K562 (cell line): ENCODE measurements at regions not wholly inside any gene's neighbourhood (a gene's known extent, or its start where the extent isn't known, plus 50 kb on each side); places are given as distances from the start of the nearest gene placed in this dataset.

Experiments used
- ATAC-seq: fragments of 200-7000 bp; cut with Tn5 transposase; 3 replicates; pipeline ENCODE4 v1.9.1; 2020; ENCODE audit warnings: moderate library complexity
- BruUV-seq: library from RNA; stranded (reverse); fragments of 400-500 nt; replicated peaks from 2 replicates; lab custom pipeline; 2021; lab: Mats Ljungman, UMichigan
- CTCF ChIA-PET: fragments of 300-600 bp; formaldehyde crosslinking; extraction: SDS; loops from one replicate; lab custom pipeline; 2021; ENCODE audit warnings: low intra/inter-chr PET ratio; lab: Yijun Ruan, JAX
- POLR2A ChIA-PET: fragments of 300-600, 350-650 bp; sonication (Branson Sonifier 250); formaldehyde crosslinking; extraction: SDS; loops from one replicate; lab custom pipeline; 2021; ENCODE audit warnings: antibody characterized with exemption, inconsistent platforms; lab: Yijun Ruan, JAX
- DNase-seq, 4 experiments: peaks; one replicate each; pipeline versions ENCODE4 v3.0.0 to v3.0.0-alpha.2; 2011 to 2018; ENCODE audit warnings: low spot score in 3 of 4, mixed read lengths in 3 of 4; ENCODE audit errors: extremely low read depth in 1 of 4
- FAIRE-seq: peaks from 2 replicates; lab custom pipeline; 2011; peaks lifted over from hg19 to GRCh38; lab: Jason Lieb, UNC
- H2AFZ ChIP-seq: 2 replicates; pipeline ENCODE4 v1.6.0; 2011; ENCODE audit warnings: low read depth, low read length, control low read depth, inconsistent platforms
- H3K27ac ChIP-seq: fragments of 200-600 bp; 3 replicates; pipeline ENCODE4 v1.8.0; 2011; ENCODE audit warnings: low read depth, mild to moderate bottlenecking, control low read depth, inconsistent platforms, low read length, moderate library complexity, mixed read lengths; ENCODE audit errors: extremely low read depth
- H3K27me3 ChIP-seq, 2 experiments: fragments of 300-600 bp in 1 of 2; 2 replicates in 1 of 2; 3 replicates in 1 of 2; pipeline versions ENCODE4 v1.6.0 to v1.8.0; 2011; ENCODE audit warnings: inconsistent platforms in 2 of 2, low read length in 2 of 2, mild to moderate bottlenecking in 1 of 2, mixed read lengths in 1 of 2, moderate library complexity in 1 of 2; ENCODE audit not compliant: control insufficient read depth in 2 of 2, insufficient read depth in 2 of 2
- H3K36me3 ChIP-seq: fragments of 300-600 bp; 3 replicates; pipeline ENCODE4 v1.8.0; 2011; ENCODE audit warnings: mild to moderate bottlenecking, low read length, inconsistent platforms; ENCODE audit not compliant: control insufficient read depth, insufficient read depth
- H3K4me1 ChIP-seq, 2 experiments: fragments of 200-600 bp in 1 of 2; replicated peaks in 1 of 2; 2 replicates in 1 of 2; 3 replicates in 1 of 2; pipeline versions ENCODE4 v1.5.1 to v1.8.0; 2011; ENCODE audit warnings: inconsistent platforms in 2 of 2, low read length in 2 of 2, mild to moderate bottlenecking in 1 of 2, mixed read lengths in 1 of 2, moderate library complexity in 1 of 2; ENCODE audit not compliant: control insufficient read depth in 2 of 2, insufficient read depth in 2 of 2
- H3K4me2 ChIP-seq: 2 replicates; pipeline ENCODE4 v1.6.1; 2011; ENCODE audit warnings: low read length, control low read depth, inconsistent platforms, mixed read lengths; ENCODE audit not compliant: insufficient read depth
- H3K4me3 ChIP-seq: fragments of 200-600 bp; sonication (generic), shearing (Covaris generic); 2 replicates; pipeline ENCODE4 v1.5.1; 2016; ENCODE audit warnings: control low read depth, inconsistent platforms
- H3K79me2 ChIP-seq: fragments of 200-600 bp; 3 replicates; pipeline ENCODE4 v1.8.0; 2011; ENCODE audit warnings: low read length, inconsistent platforms; ENCODE audit not compliant: control insufficient read depth, insufficient read depth
- H3K9ac ChIP-seq, 2 experiments: 2 replicates each; pipeline versions ENCODE4 v1.6.0 to v1.6.1; 2011; ENCODE audit warnings: low read depth in 2 of 2, low read length in 2 of 2, control low read depth in 1 of 2, inconsistent platforms in 1 of 2, mild to moderate bottlenecking in 1 of 2, mixed read lengths in 1 of 2; ENCODE audit not compliant: insufficient read depth in 1 of 2
- H3K9me1 ChIP-seq: one replicate; pipeline ENCODE4 v1.6.0; 2011; ENCODE audit warnings: inconsistent platforms, mild to moderate bottlenecking, low read length, moderate library complexity; ENCODE audit not compliant: control insufficient read depth, insufficient read depth
- H3K9me3 ChIP-seq: replicated peaks from 2 replicates; pipeline ENCODE4 v1.5.1; 2011; ENCODE audit warnings: low read depth, low read length, inconsistent platforms; ENCODE audit not compliant: control insufficient read depth, insufficient read depth
- H4K20me1 ChIP-seq: replicated peaks from 2 replicates; pipeline ENCODE4 v1.6.1; 2011; ENCODE audit warnings: low read length, inconsistent platforms, mixed read lengths; ENCODE audit not compliant: control insufficient read depth, insufficient read depth
- ATF2 ChIP-seq: sonication (generic); formaldehyde crosslinking; IDR thresholded peaks from 2 replicates; pipeline ENCODE4 v1.8.1; 2022; ENCODE audit warnings: missing genetic modification reagents
- ATF7 ChIP-seq: fragments of 450-650 bp; IDR thresholded peaks from 2 replicates; pipeline ENCODE4 v1.7.1; 2014; ENCODE audit warnings: mild to moderate bottlenecking, moderate library complexity
- BRD4 ChIP-seq: fragments of 200-600 bp; sonication (generic); IDR thresholded peaks from 2 replicates; pipeline ENCODE4 v1.6.1; 2017; ENCODE audit warnings: inconsistent platforms
- C11orf30 ChIP-seq: fragments of 450-650 bp; IDR thresholded peaks from 2 replicates; pipeline ENCODE4 v1.6.1; 2016; ENCODE audit warnings: low read depth, mild to moderate bottlenecking
- DMBX1 ChIP-seq: fragments of 250-450 bp; sonication (Bioruptor Pico); IDR thresholded peaks from 2 replicates; pipeline ENCODE4 v1.8.0; 2022; ENCODE audit warnings: inconsistent platforms, mild to moderate bottlenecking, moderate library complexity, borderline replicate concordance
- ESRRA ChIP-seq: fragments of 450-650 bp; IDR thresholded peaks from 2 replicates; pipeline ENCODE4 v1.6.1; 2014; ENCODE audit warnings: low read depth, mild to moderate bottlenecking, moderate library complexity, borderline replicate concordance
- HIVEP1 ChIP-seq: fragments of 250-450 bp; sonication (Bioruptor Pico); IDR thresholded peaks from 2 replicates; pipeline ENCODE4 v1.4.0; 2020; ENCODE audit warnings: mild to moderate bottlenecking
- PYGO2 ChIP-seq: fragments of 450-650 bp; IDR thresholded peaks from 2 replicates; pipeline ENCODE4 v1.6.1; 2016; ENCODE audit warnings: mild to moderate bottlenecking, missing genetic modification characterization, moderate library complexity, missing compliant biosample characterization
- SPI1 ChIP-seq: IDR thresholded peaks from 2 replicates; pipeline ENCODE4 v1.6.1; 2011; ENCODE audit warnings: low read depth, low read length, control low read depth, borderline replicate concordance
- SRSF3 ChIP-seq: fragments of 200-400 bp; formaldehyde crosslinking; IDR thresholded peaks from 2 replicates; pipeline ENCODE4 v1.6.1; 2016; ENCODE audit warnings: mild to moderate bottlenecking, low read length, moderate library complexity; ENCODE audit not compliant: insufficient read depth
- TCF15 ChIP-seq: fragments of 250-450 bp; sonication (Bioruptor Pico); IDR thresholded peaks from 2 replicates; pipeline ENCODE4 v1.8.0; 2022; ENCODE audit warnings: moderate library complexity, mild to moderate bottlenecking, inconsistent platforms
- ZKSCAN1 ChIP-seq: fragments of 150-350 bp; IDR thresholded peaks from 2 replicates; pipeline ENCODE4 v1.6.1; 2016; ENCODE audit warnings: low read depth, low read length
- ZNF41 ChIP-seq: fragments of 250-450 bp; sonication (Bioruptor Pico); conservative IDR thresholded peaks from 2 replicates; pipeline ENCODE4 v1.4.0; 2020; ENCODE audit warnings: mild to moderate bottlenecking
- ZNF561 ChIP-seq: fragments of 450-650 bp; formaldehyde crosslinking; conservative IDR thresholded peaks from 2 replicates; pipeline ENCODE4 v1.4.0; 2020; ENCODE audit warnings: mild to moderate bottlenecking, moderate library complexity
- WGBS: fragments of 100-300 bp; shearing (Covaris generic); methylation state at CpG from one replicate; pipeline ENCODE4 v1.1.6; 2016; ENCODE audit warnings: low coverage, mixed read lengths; ENCODE audit not compliant: insufficient coverage; ENCODE audit errors: missing lambda C conversion rate; 5-methylcytosine and 5-hydroxymethylcytosine counted together
- in situ Hi-C: fragments of 300-500 bp; cut with MboI; formaldehyde crosslinking; loops from 4 replicates; pipeline ENCODE4 v1.15.0; 2018; ENCODE audit warnings: inconsistent platforms, mixed read lengths
- intact Hi-C: fragments of 100-400 bp; cut with micrococcal nuclease; formaldehyde crosslinking; loops from 2 replicates; pipeline ENCODE4 v1.14.2; 2022
- TF ChIP-seq, protein P1 (sequence below): fragments of 250-450 bp; sonication (Bioruptor Pico); IDR thresholded peaks from 2 replicates; pipeline ENCODE4 v1.8.0; 2021; ENCODE audit warnings: moderate library complexity, mild to moderate bottlenecking, inconsistent platforms
- TF ChIP-seq, protein P2 (sequence below): IDR thresholded peaks from 3 replicates; pipeline ENCODE4 v1.6.1; 2011; ENCODE audit warnings: borderline replicate concordance, mild to moderate bottlenecking; ENCODE audit not compliant: insufficient read length, insufficient read depth
- TF ChIP-seq, protein P3 (sequence below): sonication (generic); formaldehyde crosslinking; IDR thresholded peaks from 2 replicates; pipeline ENCODE4 v1.8.1; 2022; ENCODE audit warnings: missing genetic modification reagents

- TF ChIP-seq ATF2 (CRISPR knock-in tag) (no peak), DMBX1 (CRISPR knock-in tag) (no peak), C11orf30 (no peak)
These were observed 235.3 kb upstream of the TANK start (continued) for GRCh38 chr2:160924936-160925353.

- WGBS, result 0% methylated on average over 1 of the region's 1 CpG
- Histone ChIP-seq H3K9ac (no peak overlapping the region), H3K27ac (no peak overlapping the region), H3K4me2 (no peak overlapping the region), H2AFZ (no peak overlapping the region), H3K27me3 (no peaks in the 10 kb centered on the region), H3K79me2 (no peaks in the 10 kb centered on the region), H3K9me1 (no peaks in the 10 kb centered on the region), H3K9me3 (no peaks in the 10 kb centered on the region; the same call in 1 of the 2 replicates), H3K36me3 (no peaks in the 10 kb centered on the region), H3K4me3 (no peak overlapping the region), H3K4me1 (no peaks in the 10 kb centered on the region), H4K20me1 (no peaks in the 10 kb centered on the region)
- no TSS peak for BruUV-seq
- ChIA-PET CTCF (no interaction called here), POLR2A (no interaction called here)
- FAIRE-seq (no peak), DNase-seq (no peak), ATAC-seq (no peak)
- in situ Hi-C loops, result no loop called here
- intact Hi-C loops, result no loop called here
- no peak for TF ChIP-seq ESRRA
- TF ChIP-seq ATF7, result no peak
- TF ChIP-seq ZNF41 (CRISPR knock-in tag), result no peak
- TF ChIP-seq, protein P1, sequence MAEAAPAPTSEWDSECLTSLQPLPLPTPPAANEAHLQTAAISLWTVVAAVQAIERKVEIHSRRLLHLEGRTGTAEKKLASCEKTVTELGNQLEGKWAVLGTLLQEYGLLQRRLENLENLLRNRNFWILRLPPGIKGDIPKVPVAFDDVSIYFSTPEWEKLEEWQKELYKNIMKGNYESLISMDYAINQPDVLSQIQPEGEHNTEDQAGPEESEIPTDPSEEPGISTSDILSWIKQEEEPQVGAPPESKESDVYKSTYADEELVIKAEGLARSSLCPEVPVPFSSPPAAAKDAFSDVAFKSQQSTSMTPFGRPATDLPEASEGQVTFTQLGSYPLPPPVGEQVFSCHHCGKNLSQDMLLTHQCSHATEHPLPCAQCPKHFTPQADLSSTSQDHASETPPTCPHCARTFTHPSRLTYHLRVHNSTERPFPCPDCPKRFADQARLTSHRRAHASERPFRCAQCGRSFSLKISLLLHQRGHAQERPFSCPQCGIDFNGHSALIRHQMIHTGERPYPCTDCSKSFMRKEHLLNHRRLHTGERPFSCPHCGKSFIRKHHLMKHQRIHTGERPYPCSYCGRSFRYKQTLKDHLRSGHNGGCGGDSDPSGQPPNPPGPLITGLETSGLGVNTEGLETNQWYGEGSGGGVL (CRISPR knock-in tag), result no peak
- TF ChIP-seq SPI1, result no peak
- no peak for TF ChIP-seq PYGO2 (tag)
- TF ChIP-seq, protein P2, sequence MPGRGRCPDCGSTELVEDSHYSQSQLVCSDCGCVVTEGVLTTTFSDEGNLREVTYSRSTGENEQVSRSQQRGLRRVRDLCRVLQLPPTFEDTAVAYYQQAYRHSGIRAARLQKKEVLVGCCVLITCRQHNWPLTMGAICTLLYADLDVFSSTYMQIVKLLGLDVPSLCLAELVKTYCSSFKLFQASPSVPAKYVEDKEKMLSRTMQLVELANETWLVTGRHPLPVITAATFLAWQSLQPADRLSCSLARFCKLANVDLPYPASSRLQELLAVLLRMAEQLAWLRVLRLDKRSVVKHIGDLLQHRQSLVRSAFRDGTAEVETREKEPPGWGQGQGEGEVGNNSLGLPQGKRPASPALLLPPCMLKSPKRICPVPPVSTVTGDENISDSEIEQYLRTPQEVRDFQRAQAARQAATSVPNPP, result no peak
- TF ChIP-seq, protein P3, sequence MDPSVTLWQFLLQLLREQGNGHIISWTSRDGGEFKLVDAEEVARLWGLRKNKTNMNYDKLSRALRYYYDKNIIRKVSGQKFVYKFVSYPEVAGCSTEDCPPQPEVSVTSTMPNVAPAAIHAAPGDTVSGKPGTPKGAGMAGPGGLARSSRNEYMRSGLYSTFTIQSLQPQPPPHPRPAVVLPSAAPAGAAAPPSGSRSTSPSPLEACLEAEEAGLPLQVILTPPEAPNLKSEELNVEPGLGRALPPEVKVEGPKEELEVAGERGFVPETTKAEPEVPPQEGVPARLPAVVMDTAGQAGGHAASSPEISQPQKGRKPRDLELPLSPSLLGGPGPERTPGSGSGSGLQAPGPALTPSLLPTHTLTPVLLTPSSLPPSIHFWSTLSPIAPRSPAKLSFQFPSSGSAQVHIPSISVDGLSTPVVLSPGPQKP (CRISPR knock-in tag), result no peak
- TF ChIP-seq BRD4, result no peak
- no peak for TF ChIP-seq SRSF3
- no peak for TF ChIP-seq TCF15 (CRISPR knock-in tag)
- no peak for TF ChIP-seq ZNF561 (CRISPR knock-in tag)
- TF ChIP-seq ZKSCAN1, result no peak
- TF ChIP-seq HIVEP1 (CRISPR knock-in tag), result no peak
These were observed 234.3 kb upstream of the TANK start for GRCh38 chr2:160925956-160926355.
